ENCODE measurements at regions not wholly inside any gene's neighbourhood (a gene's known extent, or its start where the extent isn't known, plus 50 kb on each side); places are given as distances from the start of the nearest gene placed in this dataset.

GRCh38 chr9:13915591-13916301 is 398.2 kb downstream of the NFIB start:
- TF ChIP-seq ELF4 (IDR thresholded peaks at IDR 0.05), result no peak
- no peak for TF ChIP-seq TARDBP (IDR thresholded peaks at IDR 0.05)
- no peak for TF ChIP-seq BHLHE40 (IDR thresholded peaks at IDR 0.05; ENCODE audit: borderline replicate concordance)
- no peak for TF ChIP-seq CTBP1 (IDR thresholded peaks at IDR 0.05; ENCODE audit: borderline replicate concordance)
- no peak for TF ChIP-seq LEF1 (IDR thresholded peaks at IDR 0.05; ENCODE audit: borderline replicate concordance)
- TF ChIP-seq SUZ12 (IDR thresholded peaks at IDR 0.05), result no peak

Measured in HEK293T (cell line).